Hippocampal formation (tissue), 2 donors: ENCODE measurements at regions not wholly inside any gene's neighbourhood (a gene's known extent, or its start where the extent isn't known, plus 50 kb on each side); places are given as distances from the start of the nearest gene placed in this dataset.

Source experiments
- DNase-seq, 2 donors: peaks; one replicate each; lab custom pipeline; 2025; lab: John Stamatoyannopoulos, UW

DNA sequence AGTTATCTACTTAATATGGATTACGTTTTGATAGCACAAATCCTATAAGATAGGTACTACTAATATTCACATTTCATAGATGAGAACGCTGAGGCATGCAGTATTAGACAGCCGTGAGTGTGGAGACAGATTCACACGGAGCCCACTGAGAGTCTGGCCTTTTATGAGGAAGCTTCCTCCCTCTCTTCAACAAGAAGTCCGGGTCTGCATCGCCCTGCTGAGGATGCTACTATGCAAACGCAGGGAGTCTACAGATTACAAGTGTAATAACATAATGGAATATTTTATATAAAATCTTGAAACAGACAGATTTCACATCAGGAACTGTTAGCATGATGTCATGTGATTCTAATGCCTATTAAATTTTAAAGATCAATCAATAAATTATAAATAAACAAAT, 255.9 kb upstream of the GLI3 start:
- no peak for DNase-seq

DNA sequence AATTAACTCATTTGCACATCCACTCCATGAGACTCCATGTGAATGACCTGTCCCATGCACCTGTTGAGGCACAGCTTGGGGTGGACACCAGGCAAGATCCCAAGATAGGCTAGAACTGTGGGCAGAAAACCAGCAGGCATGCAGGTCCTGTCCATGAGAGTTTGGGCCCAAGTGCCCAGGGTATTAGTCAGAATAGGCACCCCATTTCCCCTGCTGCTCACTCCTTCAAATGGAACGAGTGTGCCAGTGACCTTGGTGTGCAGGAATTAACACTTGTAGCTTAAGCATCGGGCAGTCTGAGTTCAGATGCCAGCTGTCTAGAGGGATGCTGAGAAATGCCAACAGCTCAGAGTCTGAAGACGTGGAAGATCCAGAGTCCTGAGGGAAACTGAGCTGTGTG, 254.1 kb upstream of the GLI3 start:
- DNase-seq: no peak

DNA sequence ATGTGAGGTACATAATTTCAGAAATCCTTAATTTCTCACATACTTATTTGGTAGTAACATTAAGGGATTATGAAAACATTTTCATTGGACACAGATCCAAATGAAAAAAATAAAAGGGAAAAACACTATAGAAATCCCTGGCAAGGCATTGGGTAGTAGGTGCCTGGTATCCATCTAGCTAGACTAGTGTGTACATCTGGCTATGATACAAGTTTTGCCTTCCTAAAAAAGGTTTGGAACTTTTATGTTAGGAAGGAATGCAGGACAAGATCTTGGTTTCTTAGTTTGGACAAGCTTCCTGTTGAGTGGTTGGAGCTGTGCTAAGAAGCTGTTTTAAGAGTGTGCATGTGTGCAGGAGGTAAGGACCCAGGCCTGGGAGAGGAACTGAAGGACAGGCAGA, 252.3 kb upstream of the GLI3 start:
- DNase-seq: no peak

DNA sequence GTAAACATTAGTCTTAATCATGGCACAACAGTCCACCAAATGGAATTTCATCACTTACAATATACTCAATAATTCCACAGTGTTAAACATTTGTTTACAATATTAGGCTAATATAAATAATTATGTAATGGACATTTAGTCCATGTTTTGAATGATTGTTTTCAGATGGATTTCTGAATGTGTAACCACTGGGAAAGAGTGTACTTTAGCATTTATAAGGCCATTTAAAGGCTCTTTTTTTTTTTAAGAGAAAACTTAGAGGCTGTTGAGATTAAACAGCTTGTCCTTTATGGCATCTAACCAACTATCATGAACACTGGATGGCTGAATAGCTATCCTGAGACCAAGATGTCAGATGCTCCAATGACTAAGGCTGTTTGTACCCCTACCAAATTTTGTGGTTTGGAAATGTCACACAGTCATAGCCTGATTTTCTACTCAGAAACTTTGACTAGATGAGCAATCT, 248.3 kb upstream of the GLI3 start:
- no peak for DNase-seq

DNA sequence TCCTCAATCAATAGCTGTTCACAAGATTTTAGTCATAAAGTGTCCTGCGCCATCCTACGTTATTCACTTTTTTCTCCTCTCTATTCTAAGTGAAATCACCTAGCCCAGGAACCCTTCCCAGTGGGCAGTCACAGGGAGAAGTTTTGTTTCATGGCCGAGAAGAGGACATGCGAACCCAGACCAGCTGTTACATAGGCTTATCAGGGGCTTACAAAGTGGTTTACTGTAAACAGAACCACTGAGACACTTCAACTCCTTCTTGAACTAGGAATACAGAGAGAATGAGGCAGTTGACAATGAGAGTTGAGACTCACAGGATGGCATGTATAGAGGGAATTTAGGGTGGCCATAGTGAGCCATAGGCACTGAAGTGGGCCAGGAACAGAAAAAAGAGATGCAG, 246.9 kb upstream of the GLI3 start:
- DNase-seq: no peak

DNA sequence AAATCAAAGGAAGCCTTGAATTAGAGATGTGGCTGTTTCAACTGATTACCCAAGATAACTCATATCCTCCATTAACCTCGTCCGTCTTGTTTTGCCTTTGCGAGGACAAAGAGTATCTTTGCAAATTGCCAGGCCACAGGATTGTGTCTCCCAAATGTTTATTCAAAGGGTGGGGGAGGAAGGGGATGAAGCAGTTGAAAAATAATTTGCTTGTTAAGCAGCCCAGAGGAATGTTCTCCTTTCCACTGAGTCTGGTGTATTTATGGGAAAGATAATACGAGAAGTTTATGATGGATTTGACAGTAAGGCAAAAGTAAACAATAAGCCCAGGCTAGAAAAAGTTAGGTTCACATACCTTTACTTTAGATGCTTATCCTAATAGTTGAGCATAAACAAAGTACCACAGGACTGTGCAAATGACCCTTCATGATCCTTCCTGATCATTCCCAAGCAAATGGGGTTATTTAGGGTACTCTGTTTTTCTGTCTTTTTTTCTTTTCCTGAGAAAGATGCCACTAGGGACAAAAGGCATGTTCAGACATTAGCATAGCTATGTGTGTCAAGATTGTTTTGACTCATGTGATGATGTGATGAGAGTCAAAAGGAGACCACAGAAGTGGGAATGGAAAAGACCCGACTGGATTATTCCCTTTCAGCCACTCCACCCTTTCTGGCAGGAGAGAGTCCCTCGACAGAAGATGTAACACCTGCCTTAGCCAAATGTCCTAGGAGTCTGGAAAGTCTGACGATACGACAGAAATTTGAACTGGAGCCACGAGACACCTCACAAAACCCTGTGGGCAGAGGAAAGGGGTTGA, 243.0 kb upstream of the GLI3 start:
- DNase-seq: no peak

DNA sequence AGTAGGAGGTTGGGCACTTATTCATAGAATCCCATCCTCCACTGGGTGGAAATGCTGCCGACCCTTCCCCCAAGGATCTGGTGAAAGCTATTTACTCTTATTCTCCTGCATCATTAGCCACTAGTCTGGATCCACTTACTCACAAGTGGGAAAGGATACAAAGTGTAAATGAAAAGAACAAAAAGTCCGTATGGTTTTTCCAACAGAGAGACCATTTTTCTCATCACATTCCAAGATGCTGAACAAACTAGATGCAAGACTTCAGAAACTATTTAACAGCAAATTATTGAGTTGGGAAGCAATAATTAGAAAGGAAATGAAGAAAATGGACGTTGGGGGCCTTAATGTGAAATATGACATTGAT, 242.4 kb upstream of the GLI3 start:
- no peak for DNase-seq

DNA sequence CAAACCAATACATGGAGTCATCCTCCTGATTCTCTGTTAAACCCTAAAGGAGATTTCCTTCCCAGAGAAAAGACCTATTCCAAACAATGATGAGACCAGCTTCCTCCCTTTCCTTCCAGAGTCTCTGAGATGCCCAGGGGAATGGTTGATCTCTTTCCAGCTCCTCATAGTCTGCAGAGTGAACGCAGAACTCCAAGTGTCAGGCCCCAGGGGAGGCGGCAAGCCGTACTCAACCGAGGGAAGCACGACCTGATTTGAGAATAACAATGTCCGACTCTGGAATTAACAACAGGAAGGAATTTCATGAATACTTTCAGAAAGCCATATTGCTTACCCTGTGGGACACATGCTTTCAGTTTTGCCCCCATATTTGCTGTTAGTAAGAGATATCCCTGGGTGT, 241.7 kb upstream of the GLI3 start:
- DNase-seq: no peak

DNA sequence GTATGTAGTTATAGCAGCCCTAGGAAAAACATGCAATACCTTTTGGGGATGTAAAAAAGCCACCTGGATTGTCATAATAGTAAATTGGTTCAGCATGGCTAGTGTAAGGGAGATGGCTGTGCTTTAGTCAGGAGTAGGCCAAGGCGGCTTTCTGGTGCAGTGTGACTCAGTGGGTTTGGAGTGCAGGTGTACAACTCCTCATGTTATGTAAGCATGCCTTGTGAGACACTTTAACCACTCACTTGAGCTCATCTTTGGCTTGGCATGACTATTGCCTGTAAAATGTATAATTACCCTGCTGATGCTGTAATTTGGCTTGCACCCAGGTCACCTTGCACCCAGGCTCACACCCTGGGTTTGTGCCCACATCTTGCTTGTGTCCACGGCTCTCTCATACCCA, 239.2 kb upstream of the GLI3 start:
- DNase-seq: no peak

DNA sequence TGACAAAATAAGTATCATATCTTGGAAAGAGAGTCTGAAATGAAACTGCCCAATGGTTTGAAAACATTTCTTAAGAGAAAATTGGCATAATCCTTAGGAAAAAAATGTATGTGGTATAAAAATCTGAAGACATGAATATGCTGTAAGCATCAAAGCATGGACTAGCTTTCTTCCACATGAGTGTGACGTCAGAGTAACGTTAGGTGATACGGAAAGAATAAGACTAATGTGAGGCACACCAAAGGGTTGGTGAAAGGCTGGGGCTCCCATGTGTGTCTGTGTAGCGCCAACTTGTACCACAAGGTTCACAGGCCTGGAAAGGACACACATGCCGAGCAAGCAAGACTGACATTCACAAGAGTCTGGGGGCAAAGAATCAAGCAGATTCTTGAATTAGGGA, 238.1 kb upstream of the GLI3 start:
- no peak for DNase-seq

DNA sequence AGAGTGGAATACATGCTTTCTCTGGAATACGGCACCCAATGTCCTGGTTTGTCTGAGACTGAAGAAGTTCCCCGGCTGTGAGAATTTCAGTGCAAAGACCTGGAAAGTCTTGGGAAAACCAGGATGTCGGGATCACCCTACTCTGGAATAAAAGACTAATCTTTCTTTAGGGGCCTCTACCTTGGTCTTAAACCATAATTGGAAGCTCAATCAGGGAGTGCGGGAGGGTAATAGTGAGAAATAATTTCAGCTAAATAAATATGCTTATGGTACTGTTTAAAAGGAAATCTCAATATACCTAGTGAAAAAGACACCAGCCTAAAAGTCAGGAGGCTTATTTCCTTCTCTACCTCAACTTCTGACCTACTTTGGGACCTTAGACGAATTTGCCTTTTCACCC, 236.1 kb upstream of the GLI3 start:
- DNase-seq: no peak

DNA sequence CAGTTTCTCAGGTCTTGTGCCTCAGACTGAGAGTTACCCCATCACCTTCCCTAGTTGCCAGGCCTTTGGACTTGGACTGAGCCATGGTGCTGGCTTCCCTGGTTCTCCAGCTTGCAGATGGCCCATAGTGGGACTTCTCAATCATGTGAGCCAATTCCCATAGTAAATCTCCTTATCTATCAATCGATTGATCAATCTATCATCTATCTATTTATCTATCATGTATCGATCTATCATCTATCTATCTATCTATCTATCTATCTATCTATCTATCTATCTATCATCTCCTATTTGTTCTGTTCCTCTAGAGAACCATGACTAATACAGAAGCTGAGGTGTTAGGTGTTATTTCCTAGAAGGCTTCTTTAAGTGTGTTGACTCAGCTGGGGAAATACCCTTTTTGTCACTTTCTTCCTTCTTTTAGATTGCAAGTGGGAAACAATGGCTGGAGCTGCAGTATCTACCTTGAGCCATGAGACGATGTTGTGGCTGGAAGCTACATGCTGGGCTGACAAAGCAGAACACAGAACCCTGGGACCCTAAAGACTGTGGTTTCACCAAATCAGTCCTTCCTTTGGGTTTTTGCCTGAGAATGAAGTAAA, 234.7 kb upstream of the GLI3 start:
- DNase-seq: no peak

DNA sequence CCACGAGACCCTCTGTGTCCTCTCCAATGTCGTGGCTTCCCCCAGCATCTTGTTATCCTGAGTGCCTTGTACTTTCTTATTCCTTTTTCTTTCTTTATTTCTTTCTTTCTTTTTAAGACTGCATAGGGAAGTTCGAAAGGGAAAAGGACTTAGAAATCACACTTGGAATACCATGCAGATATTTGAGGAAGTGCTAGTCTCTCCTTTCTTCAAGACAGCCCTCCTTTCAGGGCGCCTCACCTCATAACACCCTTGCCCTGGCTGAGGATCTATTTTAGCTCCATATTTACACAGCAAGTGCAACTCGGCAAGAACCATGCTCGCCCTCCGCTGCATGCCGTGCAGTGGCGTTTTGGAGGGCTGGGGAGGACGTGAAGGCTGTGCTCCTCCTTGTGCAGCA, 232.3 kb upstream of the GLI3 start:
- DNase-seq: peak in 1 of 2 donors; percentile 26

DNA sequence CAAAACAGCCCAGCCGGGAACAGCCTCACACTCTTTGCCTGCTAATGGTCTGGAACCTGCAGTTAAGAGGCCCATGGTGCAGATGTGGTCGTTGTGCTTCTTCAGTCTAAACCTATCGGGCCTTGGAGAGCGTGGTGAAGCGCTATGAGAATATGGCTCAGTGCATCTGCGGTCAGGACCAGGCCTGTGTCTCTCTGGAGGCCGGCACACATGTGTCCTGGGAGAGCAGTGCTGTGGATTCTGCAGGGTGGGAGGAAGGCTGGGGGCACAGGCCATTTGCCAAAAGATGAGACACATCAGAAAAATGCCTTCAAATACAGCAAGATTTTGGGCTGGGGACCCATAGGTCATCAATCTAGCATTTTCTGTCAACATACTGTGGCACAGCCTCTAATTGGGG, 231.5 kb upstream of the GLI3 start:
- DNase-seq: no peak

DNA sequence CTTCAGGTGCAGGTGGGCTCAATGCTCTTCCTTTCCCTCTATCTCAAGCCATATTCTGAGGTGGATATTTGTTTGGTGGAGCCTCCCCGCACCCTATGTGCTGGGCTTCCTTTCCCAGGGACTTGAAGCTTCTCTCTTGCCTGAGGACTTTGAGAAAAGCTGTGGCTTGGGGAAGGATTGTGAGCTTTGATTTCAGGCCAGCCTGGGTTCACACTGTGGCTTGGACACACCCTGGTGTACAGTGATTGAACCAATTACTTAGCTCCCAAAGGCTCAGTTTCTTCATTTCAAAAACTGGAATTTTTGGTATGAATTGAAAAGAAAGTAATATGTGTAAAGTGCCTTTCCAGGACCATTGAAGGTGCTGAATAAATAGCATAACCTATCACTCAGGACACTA, 224.5 kb upstream of the GLI3 start:
- DNase-seq: no peak

DNA sequence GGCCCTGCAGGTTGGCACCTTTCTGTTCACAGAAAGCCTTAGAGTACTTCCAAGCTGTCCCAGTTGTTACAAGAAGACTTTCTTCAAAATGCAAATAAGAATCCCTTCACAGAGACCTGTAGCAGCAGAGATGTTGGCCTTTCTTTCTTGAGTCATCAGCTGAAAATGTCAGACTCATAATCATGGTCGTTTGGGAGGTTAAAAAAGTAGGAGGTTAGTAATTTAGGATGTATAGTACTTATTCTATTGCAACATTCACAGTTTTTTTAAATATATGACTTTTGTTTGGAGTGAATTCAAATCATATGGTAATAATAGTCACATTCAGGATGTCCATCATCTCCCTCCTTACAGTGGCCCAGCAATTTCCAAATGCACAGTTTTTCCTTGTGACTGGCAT, 223.9 kb upstream of the GLI3 start:
- DNase-seq: no peak

DNA sequence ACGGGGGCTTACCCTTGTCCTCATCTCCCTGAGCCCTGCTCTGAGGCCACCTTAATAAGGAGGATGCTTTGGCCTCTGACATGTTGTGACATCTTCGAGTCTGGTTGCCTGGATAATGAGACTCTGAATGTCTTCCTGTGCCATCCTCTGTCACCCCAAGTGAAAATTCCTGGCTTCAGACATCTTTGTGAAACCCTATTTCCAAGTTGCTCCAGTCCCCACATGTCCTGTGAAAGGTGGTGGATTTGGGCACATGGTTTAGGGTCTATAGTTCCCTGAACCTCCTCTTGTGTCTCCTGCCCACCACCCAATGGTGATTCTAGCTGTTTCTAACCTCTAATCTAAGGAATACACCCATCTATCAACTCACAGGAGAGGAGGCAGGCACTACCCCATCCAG, 223.1 kb upstream of the GLI3 start:
- DNase-seq: no peak

DNA sequence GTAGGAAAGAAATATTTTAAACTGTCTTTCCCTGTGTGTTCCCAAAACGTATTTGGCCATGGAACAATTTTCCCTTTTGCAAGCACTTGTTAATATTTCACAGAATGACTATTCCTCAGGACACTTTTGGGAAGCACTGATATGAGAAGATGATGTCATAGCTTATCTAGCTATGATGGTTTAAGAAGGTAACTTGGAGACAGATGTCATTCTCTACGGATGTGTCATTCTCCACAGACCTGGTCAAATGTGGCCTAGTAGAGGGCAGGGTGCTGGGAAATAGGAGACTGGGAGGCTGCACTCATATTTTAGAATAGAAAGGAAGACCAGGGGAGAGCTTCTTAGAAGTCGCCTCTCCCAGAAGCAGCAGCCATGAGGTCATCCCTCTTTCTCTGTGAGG, 220.7 kb upstream of the GLI3 start:
- no peak for DNase-seq

DNA sequence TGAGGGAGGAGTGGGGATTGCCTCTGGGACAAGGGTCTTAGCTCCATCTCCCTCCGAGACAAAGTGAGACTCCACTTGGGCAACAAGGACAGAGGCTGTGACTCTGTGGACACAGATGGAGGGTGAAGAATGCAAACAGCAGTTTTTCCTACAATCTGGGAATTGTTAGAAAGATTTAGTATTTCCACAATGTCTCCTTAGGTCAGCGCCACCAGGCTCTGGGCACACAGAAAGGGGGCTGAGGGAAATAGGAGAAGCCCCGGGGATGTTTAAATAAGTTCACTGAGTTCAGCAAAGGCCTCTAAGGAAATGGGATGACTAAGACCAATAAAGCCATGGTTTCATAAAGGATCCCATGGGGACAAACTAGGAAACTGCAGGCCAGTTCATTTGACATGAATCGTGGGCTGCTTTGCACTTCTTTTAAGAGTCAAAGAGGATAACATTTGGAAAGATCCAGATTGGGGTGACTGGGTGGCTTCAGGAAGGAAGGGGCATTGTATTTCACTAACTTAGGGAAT, 219.8 kb upstream of the GLI3 start:
- DNase-seq: no peak

DNA sequence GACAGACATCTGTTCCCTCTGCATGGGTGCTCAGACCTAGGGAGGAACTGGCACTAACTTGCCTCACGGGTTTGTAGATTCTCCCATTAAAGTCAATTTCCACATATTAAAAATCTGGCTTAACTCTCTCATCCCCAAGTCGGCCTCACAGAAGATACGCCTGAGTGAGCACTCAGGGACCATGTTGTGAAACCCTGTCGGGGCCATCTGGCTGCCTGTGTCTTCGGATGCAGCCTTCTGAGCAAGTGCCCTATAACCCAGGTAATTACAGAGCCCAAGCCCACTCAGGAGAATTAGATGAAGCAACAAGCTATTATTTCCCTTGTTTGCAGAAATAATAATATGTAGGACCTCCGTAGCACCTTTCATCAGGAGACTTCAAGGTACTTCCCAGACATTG, 219.3 kb upstream of the GLI3 start:
- no peak for DNase-seq

DNA sequence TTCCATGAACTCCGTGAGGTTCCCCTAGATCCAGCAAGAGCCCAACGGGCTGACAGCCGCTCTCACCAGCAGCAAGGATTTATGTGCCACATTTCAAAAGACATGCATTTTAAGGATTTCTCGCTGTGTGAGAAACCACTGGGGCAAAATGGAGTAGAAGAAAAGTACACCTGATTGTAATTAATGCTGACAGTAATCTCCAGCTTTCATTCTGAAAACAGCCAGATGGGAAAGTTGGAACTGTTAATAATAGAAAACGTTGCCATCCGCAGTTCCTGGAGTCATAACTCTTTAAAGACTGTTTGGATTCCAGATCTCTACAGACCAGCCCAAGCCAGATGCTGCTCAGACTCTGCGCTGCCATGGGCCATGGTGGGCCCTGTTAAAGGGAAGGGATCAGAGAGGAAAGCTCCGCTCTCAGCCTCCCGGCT, 216.9 kb upstream of the GLI3 start:
- no peak for DNase-seq

DNA sequence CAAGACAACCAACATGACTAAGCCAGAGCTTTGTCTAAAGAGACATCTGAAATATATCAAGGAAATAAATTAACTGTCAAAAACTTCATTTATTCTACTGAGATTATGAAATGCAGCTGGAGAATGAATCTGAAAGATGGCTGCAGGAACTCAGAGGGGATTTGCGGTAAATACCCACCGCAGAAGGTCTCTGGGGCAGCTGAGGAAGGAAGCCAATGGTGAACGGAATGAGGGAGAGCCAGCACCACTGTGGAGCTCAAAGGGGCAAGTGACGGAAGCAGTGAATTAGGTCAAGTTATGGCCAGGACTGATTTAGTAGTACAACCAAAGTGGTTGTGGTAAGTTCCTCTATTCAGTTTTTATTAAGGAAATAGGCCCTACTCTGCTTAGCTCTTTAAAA, 215.3 kb upstream of the GLI3 start:
- no peak for DNase-seq

DNA sequence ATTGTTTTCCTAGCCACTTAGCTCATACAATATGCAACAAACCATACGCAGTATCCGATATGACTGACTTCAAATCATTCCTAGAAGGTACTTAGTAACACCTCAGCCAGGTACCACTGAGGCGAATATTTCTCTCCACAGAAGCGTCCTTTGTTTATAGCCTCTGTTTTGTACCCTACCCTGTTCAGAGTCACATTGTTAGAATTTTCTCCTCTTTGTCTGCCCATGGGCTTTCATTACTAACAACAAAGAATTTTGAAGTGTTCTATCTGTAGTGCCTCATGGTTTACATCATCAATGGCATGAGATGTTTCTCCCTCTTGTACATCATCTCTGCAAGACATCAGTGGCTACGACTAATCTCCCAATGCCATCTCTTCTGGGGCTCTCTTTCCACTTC, 212.4 kb upstream of the GLI3 start:
- DNase-seq: no peak

DNA sequence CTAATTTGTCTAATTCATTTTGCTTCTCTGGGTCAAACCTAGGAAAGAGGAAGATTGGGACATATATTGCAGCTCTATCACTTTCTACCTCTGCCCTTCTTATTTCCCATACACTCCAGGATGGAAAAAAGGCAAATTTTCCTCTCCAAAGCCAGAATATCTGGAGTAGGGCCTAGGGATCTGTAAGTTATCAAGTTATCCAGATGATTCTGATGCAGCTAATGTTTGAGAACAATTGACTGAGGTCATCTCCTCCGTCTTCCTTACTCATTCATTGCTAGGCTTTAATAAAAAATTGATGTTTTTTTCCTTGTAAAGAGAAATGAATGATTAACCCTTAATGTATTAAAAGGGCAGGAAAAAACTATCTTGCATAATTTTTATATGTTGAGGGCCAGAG, 211.9 kb upstream of the GLI3 start:
- DNase-seq: no peak
